ENCODE measurements at regions not wholly inside any gene's neighbourhood (a gene's known extent, or its start where the extent isn't known, plus 50 kb on each side); places are given as distances from the start of the nearest gene placed in this dataset.

- no peak for TF ChIP-seq CSRNP3 (CRISPR knock-in tag; IDR thresholded peaks at IDR 0.05)
Observed at GRCh38 chr14:59126714-59127436, 61.6 kb upstream of the DAAM1 start (continued).

- no peak for TF ChIP-seq ESRRG (CRISPR knock-in tag; IDR thresholded peaks at IDR 0.05)
- TF ChIP-seq ZFP3 (CRISPR knock-in tag; IDR thresholded peaks at IDR 0.05): no peak
- no peak for TF ChIP-seq TOX (CRISPR knock-in tag; IDR thresholded peaks at IDR 0.05; ENCODE audit: borderline replicate concordance)
- no peak for TF ChIP-seq CSRNP3 (CRISPR knock-in tag; IDR thresholded peaks at IDR 0.05)
- TF ChIP-seq TCF4 (CRISPR knock-in tag; IDR thresholded peaks at IDR 0.05; ENCODE audit: borderline replicate concordance): no peak
- TF ChIP-seq RARB (CRISPR knock-in tag; IDR thresholded peaks at IDR 0.05): no peak
- no peak for TF ChIP-seq OSR1 (CRISPR knock-in tag; IDR thresholded peaks at IDR 0.05)
- no peak for TF ChIP-seq GLIS3 (CRISPR knock-in tag; IDR thresholded peaks at IDR 0.05)
- TF ChIP-seq PPARA (CRISPR knock-in tag; IDR thresholded peaks at IDR 0.05; ENCODE audit: borderline replicate concordance): no peak
- TF ChIP-seq ZNF565 (CRISPR knock-in tag; conservative IDR thresholded peaks at IDR 0.05; ENCODE audit: low read depth): no peak
- no peak for TF ChIP-seq TSHZ2 (CRISPR knock-in tag; IDR thresholded peaks at IDR 0.05)
- no peak for TF ChIP-seq CSDC2 (CRISPR knock-in tag; IDR thresholded peaks at IDR 0.05)
- TF ChIP-seq SNAI2 (CRISPR knock-in tag; IDR thresholded peaks at IDR 0.05): no peak
- TF ChIP-seq ZFP30 (CRISPR knock-in tag; IDR thresholded peaks at IDR 0.05): no peak
- no peak for TF ChIP-seq CREB5 (CRISPR knock-in tag; IDR thresholded peaks at IDR 0.05; ENCODE audit: low read depth)
- TF ChIP-seq ARNTL (CRISPR knock-in tag; IDR thresholded peaks at IDR 0.05; ENCODE audit: borderline replicate concordance, low read depth): no peak
- ATAC-seq: no peak
Observed at GRCh38 chr14:59127437-59127732, 61.1 kb upstream of the DAAM1 start.

- no peak for ATAC-seq
- no peak for TF ChIP-seq ZC3H10 (CRISPR knock-in tag; IDR thresholded peaks at IDR 0.05)
- TF ChIP-seq ZFP3 (CRISPR knock-in tag; IDR thresholded peaks at IDR 0.05): no peak
- TF ChIP-seq ARNTL (CRISPR knock-in tag; IDR thresholded peaks at IDR 0.05; ENCODE audit: borderline replicate concordance, low read depth): no peak
- no peak for TF ChIP-seq SNAI2 (CRISPR knock-in tag; IDR thresholded peaks at IDR 0.05)
- TF ChIP-seq ZFP30 (CRISPR knock-in tag; IDR thresholded peaks at IDR 0.05): no peak
- no peak for TF ChIP-seq CSDC2 (CRISPR knock-in tag; IDR thresholded peaks at IDR 0.05)
- no peak for TF ChIP-seq GLIS3 (CRISPR knock-in tag; IDR thresholded peaks at IDR 0.05)
- no peak for TF ChIP-seq ZNF565 (CRISPR knock-in tag; conservative IDR thresholded peaks at IDR 0.05; ENCODE audit: low read depth)
- TF ChIP-seq ISL1 (CRISPR knock-in tag; IDR thresholded peaks at IDR 0.05): no peak
- no peak for TF ChIP-seq PATZ1 (CRISPR knock-in tag; IDR thresholded peaks at IDR 0.05; ENCODE audit: borderline replicate concordance)
- TF ChIP-seq BACH2 (CRISPR knock-in tag; IDR thresholded peaks at IDR 0.05; ENCODE audit: borderline replicate concordance): no peak
- no peak for TF ChIP-seq PPARA (CRISPR knock-in tag; IDR thresholded peaks at IDR 0.05; ENCODE audit: borderline replicate concordance)
- TF ChIP-seq TSHZ2 (CRISPR knock-in tag; IDR thresholded peaks at IDR 0.05): no peak
- TF ChIP-seq RARB (CRISPR knock-in tag; IDR thresholded peaks at IDR 0.05): no peak
- no peak for TF ChIP-seq ESRRG (CRISPR knock-in tag; IDR thresholded peaks at IDR 0.05)
Observed at GRCh38 chr14:59130462-59130861, 58.0 kb upstream of the DAAM1 start.
